ENCODE measurements at regions not wholly inside any gene's neighbourhood (a gene's known extent, or its start where the extent isn't known, plus 50 kb on each side); places are given as distances from the start of the nearest gene placed in this dataset.

GRCh38 chr3:44028-44676, 152.4 kb upstream of the CHL1 start:
- no peak for TF ChIP-seq POLR2A (IDR thresholded peaks at IDR 0.05)
- TF ChIP-seq, protein P1, sequence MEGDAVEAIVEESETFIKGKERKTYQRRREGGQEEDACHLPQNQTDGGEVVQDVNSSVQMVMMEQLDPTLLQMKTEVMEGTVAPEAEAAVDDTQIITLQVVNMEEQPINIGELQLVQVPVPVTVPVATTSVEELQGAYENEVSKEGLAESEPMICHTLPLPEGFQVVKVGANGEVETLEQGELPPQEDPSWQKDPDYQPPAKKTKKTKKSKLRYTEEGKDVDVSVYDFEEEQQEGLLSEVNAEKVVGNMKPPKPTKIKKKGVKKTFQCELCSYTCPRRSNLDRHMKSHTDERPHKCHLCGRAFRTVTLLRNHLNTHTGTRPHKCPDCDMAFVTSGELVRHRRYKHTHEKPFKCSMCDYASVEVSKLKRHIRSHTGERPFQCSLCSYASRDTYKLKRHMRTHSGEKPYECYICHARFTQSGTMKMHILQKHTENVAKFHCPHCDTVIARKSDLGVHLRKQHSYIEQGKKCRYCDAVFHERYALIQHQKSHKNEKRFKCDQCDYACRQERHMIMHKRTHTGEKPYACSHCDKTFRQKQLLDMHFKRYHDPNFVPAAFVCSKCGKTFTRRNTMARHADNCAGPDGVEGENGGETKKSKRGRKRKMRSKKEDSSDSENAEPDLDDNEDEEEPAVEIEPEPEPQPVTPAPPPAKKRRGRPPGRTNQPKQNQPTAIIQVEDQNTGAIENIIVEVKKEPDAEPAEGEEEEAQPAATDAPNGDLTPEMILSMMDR (IDR thresholded peaks at IDR 0.05), result no peak

All from vagina (tissue), 2 donors.